MM.1S (cell line): ENCODE measurements at regions not wholly inside any gene's neighbourhood (a gene's known extent, or its start where the extent isn't known, plus 50 kb on each side); places are given as distances from the start of the nearest gene placed in this dataset.

ENCODE experiments used
- CTCF ChIP-seq: fragments of 300-600 bp; sonication (generic); IDR thresholded peaks from 2 replicates; pipeline ENCODE4 v1.5.1; 2016; ENCODE audit warnings: antibody characterized with exemption, low read length, mixed read lengths
- EZH2 ChIP-seq: fragments of 300-600 bp; sonication (generic); optimal IDR thresholded peaks from 2 replicates; pipeline ENCODE3; 2017; ENCODE audit warnings: low read depth, mild to moderate bottlenecking, antibody characterized with exemption, low read length, mixed read lengths
- EZH2phosphoT487 ChIP-seq: fragments of 300-600 bp; sonication (generic); IDR thresholded peaks from 2 replicates; pipeline ENCODE4 v1.6.1; 2018; ENCODE audit warnings: antibody characterized with exemption, low read length

- TF ChIP-seq CTCF (no peak), EZH2phosphoT487 (no peak), EZH2 (no peak)
Measured at GRCh38 chr13:27007166-27007565, 164.4 kb downstream of the USP12 start.
